Islet of Langerhans (tissue), 1 donor: ENCODE measurements at regions not wholly inside any gene's neighbourhood (a gene's known extent, or its start where the extent isn't known, plus 50 kb on each side); places are given as distances from the start of the nearest gene placed in this dataset.
"Not testable (repeated sequence)": the region's sequence is repeated elsewhere in the genome, so short reads cannot be mapped to it uniquely, and the experiment has no call there.

ENCODE experiments used
- FAIRE-seq: peaks from one replicate; lab custom pipeline; 2011; peaks lifted over from hg19 to GRCh38; lab: Jason Lieb, UNC

DNA sequence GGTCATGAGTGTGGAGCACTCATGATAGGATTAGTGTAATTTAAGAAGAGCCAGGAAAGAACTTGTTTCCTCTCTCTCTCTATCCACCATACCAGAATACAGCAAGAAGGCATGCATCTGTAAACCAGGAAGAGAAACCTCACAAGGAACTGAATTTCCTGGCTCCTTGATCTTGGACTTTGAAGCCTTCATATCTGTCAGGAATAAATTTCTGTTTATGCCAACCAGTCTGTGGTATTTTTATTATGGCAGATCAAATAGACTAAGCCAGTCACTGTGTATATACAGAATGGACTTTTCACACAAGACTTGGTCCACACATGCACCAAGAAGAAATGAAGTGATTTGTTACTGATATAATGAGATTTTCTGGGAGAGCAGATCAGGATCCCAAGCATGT lies 930.1 kb upstream of the TMEFF2 start:
- no peak for FAIRE-seq

DNA sequence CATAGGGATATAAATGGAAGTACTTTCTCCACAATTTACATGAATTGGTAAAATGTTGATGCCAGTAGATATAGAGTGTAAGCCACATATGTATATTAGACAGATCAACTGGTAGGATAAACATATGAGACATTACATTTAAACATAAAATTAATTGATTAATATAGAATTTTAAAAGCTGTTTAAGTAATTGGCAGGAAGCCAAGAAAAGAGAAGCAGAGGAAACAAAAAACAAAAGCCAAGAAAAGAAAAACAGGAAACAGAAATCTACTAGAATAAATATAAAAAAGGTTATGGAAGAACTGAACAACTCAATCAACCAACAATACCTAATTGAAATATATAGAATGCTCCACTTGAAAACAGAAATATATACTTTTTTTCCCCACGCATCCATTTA lies 920.1 kb upstream of the TMEFF2 start:
- FAIRE-seq: no peak

GRCh38 chr2:193112986-193113385 lies 918.3 kb upstream of the TMEFF2 start:
- FAIRE-seq: no peak

DNA sequence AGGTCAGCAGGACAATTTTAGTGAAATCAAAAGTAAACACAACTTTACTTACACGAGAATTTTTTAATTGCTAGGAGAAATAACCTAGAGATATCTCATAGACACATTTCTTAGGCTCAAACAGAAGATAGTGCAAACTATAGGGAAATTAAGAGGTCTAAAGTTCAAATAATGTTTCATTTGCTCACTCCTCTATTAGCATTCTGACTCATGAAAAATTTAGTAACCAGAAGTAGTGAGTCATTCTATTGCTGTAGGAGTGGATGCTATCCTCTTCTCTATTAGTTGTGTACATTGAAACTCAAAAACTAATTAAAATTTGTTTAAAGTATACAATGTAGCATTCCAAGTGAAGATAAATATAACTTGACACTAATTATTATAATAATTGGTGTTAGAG lies 908.3 kb upstream of the TMEFF2 start:
- no peak for FAIRE-seq

GRCh38 chr2:193101591-193101990 lies 906.9 kb upstream of the TMEFF2 start:
- FAIRE-seq: no peak

GRCh38 chr2:193088026-193088425 lies 893.3 kb upstream of the TMEFF2 start:
- FAIRE-seq: no peak

DNA sequence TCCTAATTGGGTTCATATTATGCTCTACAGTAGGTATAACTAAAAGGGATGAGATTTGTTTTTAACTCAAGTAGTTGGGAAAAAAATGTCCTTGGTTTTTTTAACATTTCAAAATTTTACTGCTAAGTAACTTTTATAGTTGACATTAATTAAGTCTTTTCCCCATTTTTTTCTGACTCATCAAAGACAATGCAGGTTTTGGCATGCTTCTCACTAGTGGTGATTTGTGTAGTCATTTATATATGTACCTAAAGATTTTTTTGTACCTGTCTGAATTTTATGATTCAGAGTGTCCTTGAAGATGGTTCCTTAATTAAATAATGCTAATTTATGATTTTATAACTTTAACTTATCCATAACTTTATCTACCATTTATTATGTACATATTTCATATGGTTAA lies 882.3 kb upstream of the TMEFF2 start:
- FAIRE-seq: no peak

- no peak for FAIRE-seq
These were observed 880.2 kb upstream of the TMEFF2 start for GRCh38 chr2:193074933-193075332.

DNA sequence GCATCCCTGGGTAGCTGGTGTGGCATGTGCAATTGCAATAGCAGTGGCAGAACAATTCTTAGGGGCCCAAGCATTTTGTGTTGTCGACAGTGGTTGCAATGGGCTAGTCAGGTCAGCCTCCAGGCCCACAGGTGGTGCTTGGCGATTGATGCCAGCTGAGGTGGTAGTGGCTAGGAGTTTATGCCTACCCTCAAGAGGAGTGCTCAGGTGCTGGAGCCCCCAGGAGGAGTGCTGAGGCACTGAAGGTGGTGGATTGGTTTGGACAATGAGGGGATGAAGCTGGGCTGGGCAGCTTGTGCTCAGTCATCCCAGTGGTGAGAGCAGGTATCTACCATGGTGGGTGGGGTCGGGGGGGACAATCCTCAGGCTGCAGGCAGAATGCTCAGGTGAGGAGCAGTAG lies 877.9 kb upstream of the TMEFF2 start:
- no peak for FAIRE-seq

DNA sequence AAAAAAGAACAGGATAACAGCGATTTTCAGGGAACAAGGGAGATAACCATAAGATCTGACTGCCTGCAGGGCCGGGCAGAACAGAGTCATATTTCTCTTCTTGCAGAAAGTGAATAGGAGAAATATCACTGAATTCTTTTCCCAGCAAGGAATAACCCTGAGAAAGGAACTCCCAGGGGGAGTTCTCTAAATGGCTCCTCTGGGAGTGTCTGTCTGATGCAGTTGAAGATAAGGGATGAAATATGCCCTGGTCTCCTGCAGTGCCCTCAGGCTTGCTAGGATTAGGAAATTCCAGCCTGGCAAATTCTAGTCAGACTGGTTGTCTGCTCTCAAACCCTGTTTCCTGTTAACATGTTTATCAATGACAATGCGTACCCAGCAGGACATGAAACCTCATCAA lies 830.8 kb upstream of the TMEFF2 start:
- FAIRE-seq: not testable (repeated sequence)

- FAIRE-seq: no peak
These were observed 830.1 kb upstream of the TMEFF2 start for GRCh38 chr2:193024791-193025190.

DNA sequence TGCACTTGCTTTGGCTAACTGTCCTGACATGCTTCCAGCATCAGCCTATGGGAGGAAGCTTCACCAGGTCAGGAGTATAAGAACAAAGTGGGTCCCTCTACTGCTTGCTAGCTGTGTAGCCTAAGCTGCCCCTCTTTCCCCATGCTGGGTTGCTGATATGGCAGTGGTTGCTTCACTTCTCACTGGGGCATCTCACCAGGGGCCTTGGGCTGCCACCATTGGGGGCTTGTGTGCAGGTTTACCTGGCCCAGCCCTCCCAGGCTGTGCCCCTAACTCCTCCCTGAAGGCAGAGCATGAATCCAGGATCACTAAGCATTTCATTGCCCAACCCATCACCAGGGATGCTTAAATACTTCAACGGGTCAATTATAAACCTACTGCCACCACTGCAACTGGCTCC lies 817.1 kb upstream of the TMEFF2 start:
- FAIRE-seq: no peak

- FAIRE-seq: no peak
These were observed 798.3 kb upstream of the TMEFF2 start for GRCh38 chr2:192993059-192993458.

DNA sequence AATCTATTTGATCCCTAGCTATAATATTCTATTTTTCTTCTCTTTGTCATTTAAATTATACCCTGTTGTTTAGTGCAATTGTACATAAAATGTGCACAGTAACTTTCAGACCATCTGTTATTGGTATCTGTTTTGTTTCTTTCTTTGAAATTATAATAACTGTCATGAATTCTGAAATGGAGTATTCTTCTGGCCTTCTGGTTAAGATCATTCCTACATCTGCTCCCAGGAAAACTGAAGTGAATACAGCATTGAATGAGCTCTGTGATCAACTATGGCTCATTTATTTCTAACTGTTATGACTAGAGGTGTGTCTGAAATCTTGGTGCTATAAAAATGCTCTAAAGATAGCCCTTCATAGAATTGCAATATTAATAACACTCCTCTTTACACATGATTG lies 788.4 kb upstream of the TMEFF2 start:
- no peak for FAIRE-seq

- no peak for FAIRE-seq
These were observed 783.7 kb upstream of the TMEFF2 start for GRCh38 chr2:192978395-192978794.

DNA sequence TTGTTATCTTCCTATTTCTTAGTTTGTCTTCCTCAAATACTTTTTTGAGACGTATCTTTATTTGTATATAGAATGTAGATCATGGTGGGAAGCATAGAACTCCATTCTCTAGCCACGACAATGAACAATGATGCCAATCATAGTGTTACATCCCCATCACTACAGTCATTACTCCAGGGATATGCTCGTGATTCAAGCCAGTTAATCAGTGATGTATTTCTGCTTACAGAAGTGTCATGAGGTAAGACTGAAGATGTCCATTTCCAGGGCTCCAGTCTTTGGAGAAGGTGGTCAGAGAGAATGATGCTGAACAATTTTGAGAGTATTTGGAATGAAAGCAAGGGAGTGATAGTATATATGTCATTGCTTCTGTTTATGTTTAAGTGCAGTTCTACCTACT lies 777.2 kb upstream of the TMEFF2 start:
- FAIRE-seq: no peak

DNA sequence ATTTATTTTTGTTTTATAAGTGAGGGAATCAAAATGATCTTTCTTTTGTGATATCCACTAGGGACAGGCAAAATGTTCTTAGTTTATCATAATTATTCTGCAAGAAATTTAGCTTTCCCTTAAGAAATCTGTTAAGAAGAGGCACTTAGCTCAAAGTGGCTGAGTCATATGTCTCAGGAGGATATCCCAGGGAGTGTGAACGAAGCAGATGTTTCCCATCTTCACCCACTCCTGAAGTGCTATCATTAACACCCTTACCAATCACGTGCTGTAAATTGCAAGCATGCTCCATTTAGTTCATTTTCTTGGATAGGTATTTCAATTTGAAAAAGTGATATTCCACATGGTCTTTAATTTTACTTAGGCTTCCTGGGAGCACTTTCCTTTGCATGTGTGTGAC lies 774.3 kb upstream of the TMEFF2 start:
- no peak for FAIRE-seq

DNA sequence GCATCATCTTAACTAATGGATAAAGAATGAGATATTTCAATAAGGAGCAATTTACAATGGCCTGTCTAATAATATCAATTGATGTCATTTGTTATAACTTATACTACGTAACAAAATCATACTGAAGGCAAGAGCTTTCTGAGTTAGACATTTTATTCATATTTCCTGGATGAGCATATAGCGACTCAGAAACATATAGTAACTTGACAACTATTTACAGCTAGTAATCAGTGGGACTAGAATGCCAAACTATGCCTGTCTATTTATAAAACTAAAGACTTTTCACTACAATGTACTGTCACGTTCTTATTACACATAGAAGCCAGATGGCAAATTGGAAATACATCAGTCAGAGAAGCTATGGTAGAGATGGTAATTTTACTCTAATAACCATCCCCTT lies 766.2 kb upstream of the TMEFF2 start:
- no peak for FAIRE-seq

DNA sequence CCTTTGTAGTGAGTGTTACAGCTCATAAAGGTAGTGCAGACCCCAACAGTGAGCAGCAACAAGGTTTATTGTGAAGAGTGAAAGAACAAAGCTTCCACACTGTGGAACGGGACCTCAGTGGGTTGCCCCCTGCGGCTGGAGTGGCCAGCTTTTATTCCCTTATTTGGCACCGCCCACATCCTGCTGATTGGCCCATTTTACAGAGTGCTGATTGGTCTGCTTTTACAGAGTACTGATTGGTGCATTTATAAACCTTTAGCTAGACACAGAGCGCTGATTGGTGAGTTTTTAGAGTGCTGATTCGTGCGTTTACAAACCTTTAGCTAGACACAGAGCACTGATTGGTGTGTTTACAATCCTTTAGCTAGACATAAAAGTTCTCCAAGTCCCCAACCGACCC lies 763.9 kb upstream of the TMEFF2 start:
- not testable (repeated sequence) for FAIRE-seq

GRCh38 chr2:192957425-192957824 lies 762.7 kb upstream of the TMEFF2 start:
- FAIRE-seq: no peak

GRCh38 chr2:192953116-192953515 lies 758.4 kb upstream of the TMEFF2 start:
- FAIRE-seq: no peak

DNA sequence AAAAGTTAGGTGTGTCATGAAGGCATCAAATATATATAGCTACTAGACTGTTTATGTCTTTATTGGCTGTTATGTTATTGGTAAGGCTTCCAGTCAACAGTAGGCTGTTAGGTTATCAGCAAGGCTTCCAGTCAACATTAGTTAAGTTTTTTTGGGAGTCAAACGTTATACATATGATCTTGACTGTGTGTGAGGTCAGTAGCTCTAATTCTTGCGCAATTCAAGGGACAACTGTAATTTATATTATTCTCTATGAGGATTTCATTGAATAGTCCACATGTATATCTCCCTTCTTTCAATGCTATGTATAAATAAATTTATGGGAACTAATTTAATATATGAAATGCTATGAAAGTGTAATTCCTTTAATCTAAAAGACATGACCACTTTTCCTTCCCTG lies 757.5 kb upstream of the TMEFF2 start:
- FAIRE-seq: no peak

DNA sequence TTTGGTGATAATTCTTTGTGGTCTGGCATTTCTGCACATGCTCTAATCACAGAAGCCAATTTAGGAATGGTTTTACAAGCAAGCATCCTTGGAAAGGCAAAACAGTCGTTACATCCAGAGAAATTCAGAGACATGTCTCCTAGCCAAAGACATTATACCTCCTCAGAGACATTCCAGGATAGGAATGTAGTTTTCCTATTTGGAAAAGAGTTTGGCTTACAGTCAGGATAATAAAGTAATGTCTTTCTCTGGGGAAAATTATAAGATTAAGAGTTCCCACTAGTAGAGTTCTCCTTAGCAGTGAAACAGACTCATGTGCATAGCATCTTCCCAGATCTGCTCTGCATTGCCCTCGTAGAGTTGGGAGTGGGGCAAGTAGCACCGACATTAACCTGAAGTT lies 753.6 kb upstream of the TMEFF2 start:
- no peak for FAIRE-seq

DNA sequence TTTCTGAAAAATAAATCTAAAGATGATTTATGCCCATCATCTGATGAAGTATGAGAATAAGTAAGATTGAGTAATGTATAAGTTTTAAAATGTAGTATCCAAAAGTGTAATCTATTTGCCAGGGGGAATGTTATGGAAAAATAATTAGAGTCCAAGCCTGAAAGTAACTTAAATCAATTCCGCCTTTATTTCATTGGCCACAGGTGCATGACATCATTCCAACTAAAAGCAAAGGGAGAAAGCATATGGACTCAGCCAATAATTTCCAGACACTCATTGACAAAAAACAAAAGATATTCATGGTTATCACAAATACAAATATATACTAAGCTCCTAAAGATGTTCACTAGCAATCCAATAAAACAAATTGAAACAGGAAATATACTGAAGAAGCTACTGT lies 752.6 kb upstream of the TMEFF2 start:
- no peak for FAIRE-seq

DNA sequence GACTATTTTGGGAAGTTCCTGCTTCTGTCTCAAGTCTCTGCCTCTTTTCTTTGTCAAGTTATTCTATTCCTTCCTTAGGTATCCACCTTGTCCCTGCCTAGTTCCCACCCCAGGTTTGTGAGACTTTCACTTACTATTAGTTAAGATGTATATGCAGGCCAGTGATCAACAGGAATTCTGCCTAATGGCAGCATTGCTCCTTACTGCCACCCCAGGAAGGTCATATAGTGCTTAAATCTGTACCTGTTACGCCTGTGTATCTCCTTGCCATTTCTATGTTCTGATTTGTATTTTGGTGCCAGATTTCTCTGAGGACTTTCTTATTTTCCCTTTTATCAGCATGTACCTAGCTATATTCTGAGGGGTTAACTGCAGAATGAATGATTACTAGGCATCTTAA lies 746.0 kb upstream of the TMEFF2 start:
- FAIRE-seq: no peak

DNA sequence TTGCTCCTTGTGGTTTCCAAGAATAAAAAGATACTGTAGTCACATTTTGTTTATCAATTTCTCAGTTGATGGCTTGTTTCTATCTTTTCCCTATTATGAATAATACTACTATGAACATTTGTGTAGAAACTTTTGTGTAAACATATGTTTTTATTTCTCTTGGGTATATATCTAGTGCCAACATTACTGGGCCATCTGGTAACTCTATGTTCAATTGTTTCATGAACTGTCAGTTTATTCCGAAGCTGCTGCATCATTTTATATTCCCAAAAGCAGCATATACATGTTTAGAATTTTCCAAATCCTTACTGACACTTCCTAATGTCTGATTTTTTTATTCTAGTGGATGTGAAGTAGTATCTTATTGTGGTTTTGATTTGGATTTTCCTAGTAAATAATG lies 737.6 kb upstream of the TMEFF2 start:
- FAIRE-seq: no peak
